Right lobe of liver (tissue), 4 donors: ENCODE measurements at regions not wholly inside any gene's neighbourhood (a gene's known extent, or its start where the extent isn't known, plus 50 kb on each side); places are given as distances from the start of the nearest gene placed in this dataset.

ENCODE experiments used
- CTCF ChIP-seq, 4 donors: fragments of 200-600 bp in 3 of 4; fragments of 450-650 bp in 1 of 4; IDR thresholded peaks; one replicate each; pipeline versions ENCODE4 v1.5.1 to v1.8.0; 2016 to 2022; ENCODE audit warnings: antibody characterized with exemption in 4 of 4, mild to moderate bottlenecking in 2 of 4
- POLR2A ChIP-seq: fragments of 450-650 bp; IDR thresholded peaks from one replicate; pipeline ENCODE4 v1.6.1; 2017; ENCODE audit warnings: antibody characterized with exemption, mild to moderate bottlenecking
- donor health status: DM: no; HTN: no; CAD: no.
- donor health status: DM: no; HTN: no; CAD: no.
- donor health status: DM: no; HTN: yes; CAD: no.

GRCh38 chr4:181566490-181566889, 676.7 kb upstream of the TENM3 start:
- no peak for TF ChIP-seq POLR2A
- TF ChIP-seq CTCF (IDR thresholded peaks at IDR 0.05) = no peak
